Dendritic cell treated with granulocyte-macrophage colony-stimulating factor and Interleukin-4, amounts not matched to agents 40 ng/mL and 50 ng/mL, for 4 days (primary cell): ENCODE measurements at regions not wholly inside any gene's neighbourhood (a gene's known extent, or its start where the extent isn't known, plus 50 kb on each side); places are given as distances from the start of the nearest gene placed in this dataset.
"Not testable (repeated sequence)": the region's sequence is repeated elsewhere in the genome, so short reads cannot be mapped to it uniquely, and the experiment has no call there.

ENCODE experiments used
- H3K27ac Mint-ChIP-seq: one replicate; pipeline ENCODE4 v1.8.0; 2022; ENCODE audit warnings: mild to moderate bottlenecking, mixed read lengths
- H3K27me3 Mint-ChIP-seq: one replicate; pipeline ENCODE4 v1.8.0; 2022; ENCODE audit warnings: mild to moderate bottlenecking, mixed read lengths
- H3K36me3 Mint-ChIP-seq: one replicate; pipeline ENCODE4 v1.8.0; 2022; ENCODE audit warnings: low read depth, mixed read lengths
- H3K4me1 Mint-ChIP-seq: one replicate; pipeline ENCODE4 v1.8.0; 2022; ENCODE audit warnings: low read depth, mixed read lengths
- H3K4me3 Mint-ChIP-seq: one replicate; pipeline ENCODE4 v1.8.0; 2022; ENCODE audit warnings: mild to moderate bottlenecking, moderate library complexity, mixed read lengths
- H3K9me3 Mint-ChIP-seq: one replicate; pipeline ENCODE4 v1.8.0; 2022; ENCODE audit warnings: mixed read lengths
- intact Hi-C: fragments of 100-400 bp; cut with micrococcal nuclease; formaldehyde crosslinking; loops from one replicate; pipeline ENCODE4 v1.15.0; 2022

DNA sequence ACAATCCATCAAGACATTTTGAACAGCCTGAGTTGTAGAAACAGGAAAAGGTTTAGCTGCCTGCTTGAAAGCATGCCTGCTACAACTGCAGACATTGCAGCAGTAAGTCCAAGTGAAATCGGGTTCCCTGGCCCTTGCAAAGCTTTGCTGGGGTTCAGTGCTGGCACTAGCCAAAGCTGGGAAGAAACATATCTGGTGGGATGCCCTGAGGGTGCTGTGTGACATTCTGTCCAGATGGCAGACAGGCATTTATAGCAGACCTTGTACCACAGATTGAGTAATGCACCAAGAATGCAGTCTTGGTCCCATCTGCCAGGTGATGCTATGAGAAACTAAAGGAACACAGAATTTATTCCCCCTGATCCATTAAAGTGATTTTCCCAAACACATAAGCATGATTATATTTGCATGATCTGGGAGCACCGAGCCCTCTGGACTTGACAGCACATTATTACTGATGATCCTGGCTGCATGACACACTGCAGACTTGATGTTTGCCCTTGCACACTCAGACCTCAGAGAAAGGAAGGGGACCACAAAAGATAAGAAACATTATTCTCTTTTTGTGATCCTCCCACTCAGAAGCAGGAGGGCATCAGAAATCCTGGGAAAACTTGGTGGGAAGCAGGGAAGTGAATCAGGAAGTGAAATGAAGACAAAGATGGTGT is 223.7 kb upstream of the FAM78B start:
- Mint-ChIP-seq H3K27ac (no peak overlapping the region), H3K36me3 (no peaks in the 10 kb centered on the region), H3K9me3 (no peaks in the 10 kb centered on the region), H3K27me3 (no peaks in the 10 kb centered on the region), H3K4me3 (no peak overlapping the region), H3K4me1 (no peaks in the 10 kb centered on the region)
- intact Hi-C loops: no loop called here

DNA sequence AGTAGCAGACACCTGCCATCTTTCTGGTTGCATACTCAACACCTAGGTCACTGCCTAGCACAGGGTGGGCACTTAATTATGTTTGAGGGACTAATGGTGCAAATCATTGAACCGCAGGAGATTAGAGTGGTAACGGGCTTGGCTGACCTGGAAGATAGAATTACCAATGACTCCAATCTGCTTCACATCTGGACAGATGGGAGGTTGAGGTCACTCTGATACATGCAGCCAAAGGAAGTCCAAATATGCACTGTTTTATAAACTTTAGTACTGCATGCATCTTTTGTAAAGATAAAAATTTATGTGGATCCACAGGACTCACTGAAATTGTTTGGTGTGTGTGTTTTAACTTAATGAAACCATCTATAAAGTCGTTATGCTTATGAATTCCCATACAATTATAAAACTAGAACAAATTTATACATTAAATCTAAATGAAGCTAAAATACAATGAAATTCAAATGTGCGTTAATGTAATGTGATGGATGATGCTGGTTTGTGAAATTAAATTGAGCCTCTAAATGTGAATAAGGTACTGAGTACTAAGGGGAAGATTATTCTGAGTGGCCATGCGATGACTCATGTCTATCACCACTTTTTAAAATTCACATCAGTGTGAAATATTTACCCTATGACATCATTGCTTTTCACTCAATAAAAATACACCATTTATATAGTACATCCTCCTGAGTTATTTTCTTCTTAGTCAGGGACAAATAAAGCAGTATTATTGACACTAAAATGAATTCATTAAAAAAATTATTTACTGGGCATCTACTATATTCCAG is 224.7 kb upstream of the FAM78B start:
- Mint-ChIP-seq H3K27ac (no peak overlapping the region), H3K36me3 (no peaks in the 10 kb centered on the region), H3K9me3 (no peaks in the 10 kb centered on the region), H3K4me1 (no peaks in the 10 kb centered on the region), H3K4me3 (no peak overlapping the region), H3K27me3 (no peaks in the 10 kb centered on the region)
- intact Hi-C loops: no loop called here

DNA sequence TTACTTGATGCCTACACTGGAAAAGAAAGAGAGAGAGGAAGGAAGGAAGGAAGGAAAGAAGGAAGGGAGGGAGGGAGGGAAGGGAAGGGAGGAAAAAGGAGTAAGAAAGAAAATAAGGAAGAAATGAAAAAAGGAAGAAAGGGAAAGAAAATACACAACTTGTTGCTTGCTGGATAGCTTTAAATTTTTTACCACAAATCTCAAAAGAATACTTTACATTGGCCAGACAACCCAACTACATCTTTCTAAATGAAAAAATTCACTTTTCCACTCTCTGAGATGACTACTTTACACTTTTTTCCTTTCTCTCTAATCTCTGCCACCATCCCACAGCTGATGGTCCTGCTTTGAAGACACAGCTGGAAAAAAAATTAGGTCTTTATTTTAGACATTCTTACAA is 228.9 kb upstream of the FAM78B start:
- Mint-ChIP-seq H3K36me3 (no peaks in the 10 kb centered on the region), H3K4me3 (no peak overlapping the region), H3K27me3 (no peaks in the 10 kb centered on the region)

DNA sequence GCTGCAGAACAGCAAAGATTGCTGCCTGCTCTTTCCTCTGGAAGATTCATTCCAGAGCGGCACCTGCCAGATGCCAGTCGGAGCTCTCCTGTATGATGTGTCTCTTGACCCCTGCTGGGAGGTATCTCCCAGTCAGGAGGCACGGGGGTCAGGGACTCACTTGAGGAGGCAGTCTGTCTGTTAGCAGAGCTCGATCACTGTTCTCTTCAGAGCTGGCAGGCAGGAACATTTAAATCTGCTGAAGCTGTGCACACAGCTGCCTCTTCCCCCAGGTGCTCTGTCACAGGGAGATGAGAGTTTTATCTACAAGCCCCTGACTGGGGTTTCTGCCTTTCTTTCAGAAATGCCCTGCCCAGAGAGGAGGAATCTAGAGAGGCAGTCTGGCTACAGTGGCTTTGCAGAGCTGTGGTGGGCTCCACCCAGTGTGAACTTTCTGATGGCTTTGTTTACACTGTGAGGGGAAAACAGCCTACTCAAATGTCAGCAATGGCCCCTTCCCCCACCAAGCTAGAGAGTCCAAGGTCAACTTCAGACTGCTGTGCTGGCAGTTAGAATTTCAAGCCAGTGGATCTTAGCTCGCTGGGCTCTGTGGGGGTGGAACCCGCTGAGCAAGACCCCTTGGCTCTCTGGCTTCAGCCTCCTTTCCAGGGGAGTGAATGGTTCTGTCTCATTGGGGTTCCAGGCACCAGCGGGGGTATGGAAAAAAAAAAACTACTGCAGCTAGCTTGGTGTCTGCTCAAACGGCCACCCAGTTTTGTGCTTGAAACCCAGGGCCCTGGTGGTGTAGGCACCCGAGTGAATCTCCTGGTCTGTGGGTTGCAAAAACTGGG is 242.7 kb upstream of the FAM78B start:
- H3K36me3 Mint-ChIP-seq, H3K27me3 Mint-ChIP-seq, H3K4me3 Mint-ChIP-seq, intact Hi-C loops, H3K4me1 Mint-ChIP-seq, H3K27ac Mint-ChIP-seq: not testable (repeated sequence)
- H3K9me3 Mint-ChIP-seq: peaks cover 45% of the 10 kb centered on the region

More for the DNA sequence above, 228.9 kb upstream of the FAM78B start:
- no peaks in the 10 kb centered on the region for H3K9me3 Mint-ChIP-seq
- no peak overlapping the region for H3K27ac Mint-ChIP-seq
- intact Hi-C loops: no loop called here
- H3K4me1 Mint-ChIP-seq: no peaks in the 10 kb centered on the region

DNA sequence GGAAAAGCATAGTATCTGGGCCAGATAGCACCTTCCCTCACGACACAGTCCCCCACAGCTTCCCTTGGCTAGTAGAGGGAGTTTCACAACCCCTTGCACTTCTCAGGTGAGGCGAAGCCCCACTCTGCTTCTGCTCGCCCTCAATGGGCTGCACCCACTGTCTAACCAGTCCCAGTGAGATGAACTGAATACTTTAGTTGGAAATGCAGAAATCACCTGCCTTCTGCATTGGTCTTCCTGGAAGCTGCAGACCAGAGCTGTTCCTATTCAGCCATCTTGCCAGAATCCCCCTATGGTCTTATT is 243.2 kb upstream of the FAM78B start:
- no peaks in the 10 kb centered on the region for H3K36me3 Mint-ChIP-seq
- peaks cover 51% of the 10 kb centered on the region for H3K9me3 Mint-ChIP-seq
- H3K27me3 Mint-ChIP-seq: no peaks in the 10 kb centered on the region
- H3K4me1 Mint-ChIP-seq: no peaks in the 10 kb centered on the region
- no peak overlapping the region for H3K27ac Mint-ChIP-seq
- intact Hi-C loops: no loop called here
- no peak overlapping the region for H3K4me3 Mint-ChIP-seq

DNA sequence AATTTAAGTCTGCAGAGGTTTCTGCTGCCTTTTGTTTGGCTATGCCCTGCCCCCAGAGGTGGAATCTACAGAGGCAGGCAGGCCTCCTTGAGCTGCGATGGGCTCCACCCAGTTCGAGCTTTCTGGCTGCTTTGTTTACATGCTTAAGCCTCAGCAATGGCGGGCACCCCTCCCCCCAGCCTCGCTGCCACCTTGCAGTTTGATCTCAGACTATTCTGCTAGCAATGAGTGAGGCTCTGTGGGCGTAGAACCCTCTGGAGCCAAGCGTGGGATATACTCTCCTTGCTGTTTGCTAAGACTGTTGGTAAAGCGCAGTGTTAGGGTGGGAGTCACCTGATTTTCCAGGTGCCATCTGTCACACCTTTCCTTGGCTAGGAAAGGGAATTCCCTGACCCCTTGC is 250.0 kb upstream of the FAM78B start:
- H3K27ac Mint-ChIP-seq, H3K4me1 Mint-ChIP-seq, H3K36me3 Mint-ChIP-seq, H3K27me3 Mint-ChIP-seq, H3K4me3 Mint-ChIP-seq, intact Hi-C loops: not testable (repeated sequence)
- H3K9me3 Mint-ChIP-seq: peaks cover 49% of the 10 kb centered on the region

DNA sequence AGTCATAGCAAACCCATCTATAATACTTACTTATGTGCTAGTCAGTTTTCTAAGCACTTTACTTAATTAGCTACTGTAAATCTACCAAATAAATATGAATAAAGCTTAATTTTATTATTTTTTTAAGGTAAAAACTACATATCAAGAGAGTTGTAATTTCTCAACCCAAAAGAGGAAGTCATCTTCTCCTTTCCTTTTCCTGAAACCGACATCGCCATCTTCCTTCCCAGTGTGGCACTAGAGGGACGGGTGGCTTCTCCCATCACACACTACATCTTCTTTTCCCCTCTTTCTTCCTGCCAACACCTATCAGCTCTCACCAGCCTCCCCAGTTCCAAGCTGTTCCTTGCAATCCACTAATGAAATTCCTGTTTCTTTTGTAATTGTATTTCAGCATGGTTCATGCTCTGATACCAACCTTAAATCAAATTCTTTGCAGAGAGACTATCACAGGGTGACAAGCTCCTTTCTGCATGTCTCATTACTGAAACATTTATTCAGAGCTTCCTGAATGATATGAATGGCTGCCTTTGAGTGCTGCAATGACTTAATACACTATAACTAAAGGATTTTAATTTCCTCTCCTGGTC is 251.6 kb upstream of the FAM78B start:
- Mint-ChIP-seq H3K4me3 (no peak overlapping the region), H3K9me3 (peaks cover 49% of the 10 kb centered on the region), H3K27me3 (no peaks in the 10 kb centered on the region), H3K27ac (no peak overlapping the region), H3K36me3 (no peaks in the 10 kb centered on the region), H3K4me1 (no peaks in the 10 kb centered on the region)
- intact Hi-C loops: no loop called here

DNA sequence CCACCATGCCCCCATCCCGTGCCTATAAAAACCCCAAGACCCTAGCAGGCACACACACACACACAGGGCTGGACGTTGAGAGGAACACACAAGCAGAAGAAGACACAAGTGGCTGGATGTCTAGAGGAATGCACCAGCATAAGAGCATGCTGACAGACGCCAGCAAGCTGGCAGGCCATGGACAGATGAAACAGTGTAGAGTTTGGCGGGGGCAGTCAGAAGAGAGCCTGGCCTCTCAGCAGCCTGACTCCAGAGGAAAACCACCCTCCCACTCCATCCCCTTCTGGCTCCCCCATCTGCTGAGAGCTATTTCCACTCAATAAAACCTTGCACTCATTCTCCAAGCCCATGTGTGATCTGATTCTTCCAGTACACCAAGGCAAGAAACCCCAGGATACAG is 255.8 kb upstream of the FAM78B start:
- peaks cover 11% of the 10 kb centered on the region for H3K9me3 Mint-ChIP-seq
- H3K27ac Mint-ChIP-seq, intact Hi-C loops, H3K4me3 Mint-ChIP-seq, H3K27me3 Mint-ChIP-seq, H3K36me3 Mint-ChIP-seq, H3K4me1 Mint-ChIP-seq: not testable (repeated sequence)

DNA sequence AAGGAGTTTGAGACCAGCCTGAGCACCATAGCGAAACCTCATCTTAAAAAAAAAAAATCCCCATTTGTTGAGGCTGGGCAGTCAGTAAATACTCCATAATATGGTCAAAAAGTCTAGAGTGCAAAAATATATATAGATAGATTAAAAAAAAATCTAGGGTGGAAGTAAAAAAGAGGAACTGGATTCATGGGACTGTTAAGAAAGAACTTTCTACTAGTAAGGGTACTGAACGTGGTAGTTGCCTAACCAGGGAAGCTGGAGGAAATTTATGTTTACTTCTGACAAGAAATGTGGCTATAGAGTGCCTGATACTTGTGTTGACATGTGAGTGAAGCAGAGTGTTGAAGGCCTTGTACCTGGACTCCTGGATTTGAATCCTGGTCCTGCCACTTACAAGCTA is 265.9 kb upstream of the FAM78B start:
- H3K9me3 Mint-ChIP-seq: peaks cover 9% of the 10 kb centered on the region
- no peaks in the 10 kb centered on the region for H3K36me3 Mint-ChIP-seq

DNA sequence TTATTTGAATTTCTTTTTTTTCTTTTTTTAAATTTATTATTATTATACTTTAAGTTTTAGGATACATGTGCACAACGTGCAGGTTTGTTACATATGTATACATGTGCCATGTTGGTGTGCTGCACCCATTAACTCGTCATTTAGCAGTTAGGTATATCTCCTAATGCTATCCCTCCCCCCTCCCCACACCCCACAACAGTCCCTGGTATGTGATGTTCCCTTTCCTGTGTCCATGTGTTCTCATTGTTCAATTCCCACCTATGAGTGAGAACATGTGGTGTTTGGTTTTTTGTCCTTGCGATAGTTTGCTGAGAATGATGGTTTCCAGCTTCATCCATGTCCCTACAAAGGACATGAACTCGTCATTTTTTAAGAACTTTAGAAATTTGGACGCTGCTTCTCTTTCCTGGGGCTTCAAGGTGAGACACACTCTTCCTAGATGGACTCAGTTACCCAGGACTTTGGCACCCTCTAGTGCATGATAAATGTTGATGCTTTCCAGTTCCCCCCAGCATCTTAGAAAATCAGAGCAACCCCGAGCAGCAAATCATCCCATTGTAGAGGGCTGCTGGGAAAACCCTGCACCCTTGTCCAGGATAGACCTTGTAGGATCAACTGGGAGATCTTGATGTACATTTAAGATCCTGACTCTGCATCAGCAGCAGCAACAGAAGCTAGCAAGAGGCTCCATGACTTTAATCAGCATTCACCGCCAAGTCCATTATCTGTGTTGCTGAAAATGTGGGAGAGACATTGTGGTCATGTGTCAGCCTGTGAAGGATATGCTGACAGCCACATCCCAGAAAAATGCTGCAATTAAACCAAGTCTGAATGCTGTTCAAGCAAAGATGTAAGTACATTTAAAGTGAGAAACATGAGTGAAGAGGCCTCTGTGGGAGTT is 266.9 kb upstream of the FAM78B start:
- H3K27me3 Mint-ChIP-seq, H3K27ac Mint-ChIP-seq, H3K36me3 Mint-ChIP-seq, H3K4me1 Mint-ChIP-seq, intact Hi-C loops, H3K4me3 Mint-ChIP-seq, H3K9me3 Mint-ChIP-seq: not testable (repeated sequence)

More for the DNA sequence above, 265.9 kb upstream of the FAM78B start:
- no peak overlapping the region for H3K4me3 Mint-ChIP-seq
- H3K27ac Mint-ChIP-seq: no peak overlapping the region
- no peaks in the 10 kb centered on the region for H3K4me1 Mint-ChIP-seq
- intact Hi-C loops: no loop called here
- no peaks in the 10 kb centered on the region for H3K27me3 Mint-ChIP-seq

DNA sequence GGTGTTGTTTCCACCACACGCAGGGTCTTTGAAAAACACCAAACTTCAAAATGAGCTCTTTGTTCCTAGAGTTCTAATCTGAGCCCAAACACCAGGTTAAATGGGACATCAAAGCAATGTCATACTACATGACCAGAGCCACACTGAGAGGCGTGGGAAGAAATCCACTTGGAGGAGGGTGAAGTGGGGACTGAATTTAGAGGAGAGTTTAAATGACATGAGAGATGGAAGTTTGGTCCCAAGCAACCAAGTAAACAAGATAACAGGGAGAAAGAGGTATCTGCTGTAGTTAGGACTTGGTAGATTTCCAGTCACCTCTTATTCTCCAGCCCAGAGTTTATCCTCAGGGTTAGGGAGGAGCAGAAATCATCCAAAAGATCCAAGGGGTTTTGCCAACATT is 290.9 kb upstream of the FAM78B start:
- no peaks in the 10 kb centered on the region for H3K36me3 Mint-ChIP-seq
- no peaks in the 10 kb centered on the region for H3K27me3 Mint-ChIP-seq
- H3K27ac Mint-ChIP-seq: no peak overlapping the region
- intact Hi-C loops: no loop called here
- no peaks in the 10 kb centered on the region for H3K4me1 Mint-ChIP-seq
- no peaks in the 10 kb centered on the region for H3K9me3 Mint-ChIP-seq
- H3K4me3 Mint-ChIP-seq: no peak overlapping the region

DNA sequence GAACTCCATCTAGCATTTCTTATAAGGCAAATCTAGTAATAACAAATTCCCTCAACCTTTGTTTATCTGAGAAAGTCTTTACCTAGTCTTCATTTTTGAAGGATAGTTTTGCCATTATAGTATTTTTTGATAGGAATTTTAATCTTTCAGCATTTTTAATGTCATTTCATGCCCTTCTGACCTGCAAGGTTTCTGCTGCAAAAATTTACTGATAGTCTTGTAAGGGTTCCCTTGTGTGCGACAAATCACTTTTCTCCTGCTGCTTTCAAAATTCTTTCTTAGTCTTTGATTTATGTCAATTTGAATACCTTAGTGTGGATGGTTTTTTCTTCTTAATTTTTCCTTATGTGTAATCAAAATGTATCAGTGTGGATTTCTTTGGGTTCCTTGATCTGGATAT is 297.5 kb upstream of the FAM78B start:
- H3K36me3 Mint-ChIP-seq: no peaks in the 10 kb centered on the region
- peaks cover 17% of the 10 kb centered on the region for H3K9me3 Mint-ChIP-seq
- peaks cover 2% of the 10 kb centered on the region for H3K27me3 Mint-ChIP-seq
- intact Hi-C loops: no loop called here
- no peaks in the 10 kb centered on the region for H3K4me1 Mint-ChIP-seq
- H3K4me3 Mint-ChIP-seq: no peak overlapping the region
- H3K27ac Mint-ChIP-seq: no peak overlapping the region

DNA sequence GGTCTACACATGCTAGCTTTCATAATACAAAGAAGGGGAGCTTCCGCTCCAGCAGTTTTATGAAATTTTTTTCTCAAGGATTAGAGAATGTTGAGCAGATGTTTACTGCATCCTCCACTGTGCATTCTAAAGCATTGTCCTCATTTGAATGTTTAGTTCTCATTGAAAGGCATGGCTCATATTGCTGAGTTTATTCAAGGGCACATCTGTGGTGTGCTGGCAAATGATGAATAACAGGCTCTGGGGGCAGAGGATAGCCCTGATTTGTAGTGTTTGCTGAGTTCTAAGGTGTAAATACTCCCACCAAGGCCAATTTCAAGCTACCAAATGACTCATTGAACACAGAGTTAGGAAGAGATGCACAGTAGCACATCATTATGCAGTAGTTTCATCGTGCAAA is 303.2 kb upstream of the FAM78B start:
- intact Hi-C loops: no loop called here
- Mint-ChIP-seq H3K4me3 (no peak overlapping the region), H3K27ac (no peak overlapping the region), H3K9me3 (peaks cover 8% of the 10 kb centered on the region), H3K4me1 (no peaks in the 10 kb centered on the region), H3K36me3 (no peaks in the 10 kb centered on the region), H3K27me3 (peaks cover 2% of the 10 kb centered on the region)
